Mesenteric fat pad (tissue), 1 donor: ENCODE measurements at regions not wholly inside any gene's neighbourhood (a gene's known extent, or its start where the extent isn't known, plus 50 kb on each side); places are given as distances from the start of the nearest gene placed in this dataset.
"Not testable (repeated sequence)": the region's sequence is repeated elsewhere in the genome, so short reads cannot be mapped to it uniquely, and the experiment has no call there.

Source experiments
- DNase-seq: peaks from one replicate; pipeline ENCODE4 v3.0.0-alpha.2; 2020; ENCODE audit warnings: low spot score
- donor health status: DM: yes; HTN: yes; CAD: no.

DNA sequence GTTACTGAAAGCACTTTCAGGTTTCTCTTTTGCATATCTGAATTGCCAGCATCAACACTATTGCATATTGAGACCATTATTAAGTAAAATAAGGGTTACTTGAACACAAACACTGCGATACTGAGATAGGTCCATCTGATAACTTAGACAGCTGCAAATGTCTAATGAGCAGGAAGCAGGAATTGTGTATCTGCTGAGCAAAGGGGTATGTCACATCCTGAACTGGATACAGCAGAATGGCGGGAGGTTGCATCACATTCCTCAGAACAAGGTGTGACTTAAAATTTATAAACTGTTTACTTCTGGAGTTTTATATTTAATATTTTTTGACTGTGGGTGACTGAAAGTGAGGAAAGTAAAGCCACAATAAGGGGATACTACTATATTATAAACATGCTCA is 142.4 kb downstream of the POTEH start:
- DNase-seq: not testable (repeated sequence)

DNA sequence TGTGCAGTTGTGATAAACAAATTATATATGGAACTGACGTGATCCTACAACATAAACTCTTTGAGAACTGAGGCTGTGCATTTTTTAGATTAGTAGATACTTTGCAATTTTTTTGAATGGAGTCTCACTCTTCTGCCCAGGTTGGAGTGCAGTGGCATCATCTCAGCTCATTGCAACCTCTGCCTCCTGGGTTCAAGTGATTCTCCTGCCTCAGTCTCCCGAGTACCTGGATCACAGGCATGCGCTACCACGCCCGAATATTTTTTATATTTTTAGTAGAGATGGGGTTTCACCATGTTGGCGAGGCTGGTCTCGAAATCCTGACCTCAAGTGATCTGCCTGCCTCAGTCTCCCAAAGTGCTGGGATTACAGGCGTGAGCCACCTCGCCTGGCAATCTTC is 145.9 kb downstream of the POTEH start:
- not testable (repeated sequence) for DNase-seq

DNA sequence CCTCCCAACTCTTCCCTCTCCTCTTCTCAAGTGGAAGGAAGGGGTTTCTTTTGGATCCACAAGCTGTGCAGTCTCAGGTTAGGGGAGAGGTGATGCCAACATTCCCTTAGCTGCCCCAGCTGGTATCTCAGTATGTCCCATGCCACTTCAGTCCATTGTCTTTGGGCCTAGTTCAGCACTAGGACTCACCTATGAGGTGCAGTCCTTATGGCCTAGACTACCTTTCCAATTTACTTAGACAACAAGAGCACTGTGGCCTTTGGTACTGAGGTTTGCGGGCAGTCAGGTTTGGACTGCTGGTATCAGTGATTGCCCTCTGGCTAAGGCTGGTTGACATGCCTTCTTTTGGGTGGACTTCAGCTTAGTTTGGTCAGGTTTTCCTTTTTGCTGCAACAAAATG is 159.9 kb downstream of the POTEH start:
- not testable (repeated sequence) for DNase-seq

DNA sequence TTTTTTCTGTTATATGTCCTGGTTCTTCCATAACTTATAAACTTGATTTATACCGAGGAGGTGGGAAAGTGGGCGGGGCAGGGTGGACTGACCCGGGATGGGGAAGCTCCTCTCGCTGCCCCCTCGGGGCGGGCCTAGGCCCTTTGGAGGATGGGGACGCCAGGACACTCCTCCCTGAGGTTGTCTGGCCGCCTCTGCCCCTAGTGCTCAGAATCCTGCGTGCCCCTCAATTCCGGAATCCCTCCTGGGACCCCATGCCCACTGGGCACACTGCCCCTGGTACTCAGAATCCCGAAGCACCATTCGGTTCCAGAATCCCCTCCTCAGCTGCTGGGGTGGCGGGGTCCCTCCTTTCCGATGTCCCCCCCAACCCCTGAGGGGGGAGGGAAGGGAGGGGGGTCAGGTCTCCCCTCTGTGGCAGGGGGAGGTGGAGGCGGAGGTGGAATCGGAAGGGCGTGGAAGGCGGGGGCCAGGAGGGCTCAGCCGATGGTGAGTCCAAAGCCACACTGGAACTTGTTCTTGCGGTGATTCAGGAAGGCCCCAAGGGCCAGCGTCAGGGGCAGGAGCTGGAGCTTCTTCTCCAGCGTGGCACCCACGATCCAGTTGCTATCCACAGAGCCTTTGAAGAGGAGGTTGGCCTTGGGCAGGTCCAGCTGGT is 164.0 kb downstream of the POTEH start:
- peak; percentile 85 for DNase-seq

DNA sequence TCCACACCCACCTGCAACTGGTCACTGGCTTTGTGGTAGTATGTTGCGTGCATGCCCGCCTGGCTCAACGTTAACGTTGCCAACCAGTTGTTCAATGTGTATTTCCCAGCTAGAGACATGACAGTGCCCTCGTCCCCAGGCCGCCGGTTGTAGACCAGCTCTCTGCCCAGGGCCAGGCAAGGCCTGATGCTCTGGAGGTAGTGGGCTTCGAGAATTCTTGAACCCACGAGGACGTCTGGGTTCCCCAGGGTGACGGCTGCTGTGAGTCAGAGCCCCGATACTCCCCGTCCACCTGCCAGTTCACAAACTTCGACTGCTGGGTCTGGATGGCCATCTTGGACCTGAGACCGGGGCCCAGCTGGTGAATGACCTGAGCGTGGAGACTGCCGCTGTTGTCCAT is 164.6 kb downstream of the POTEH start:
- DNase-seq: peak; percentile 92

DNA sequence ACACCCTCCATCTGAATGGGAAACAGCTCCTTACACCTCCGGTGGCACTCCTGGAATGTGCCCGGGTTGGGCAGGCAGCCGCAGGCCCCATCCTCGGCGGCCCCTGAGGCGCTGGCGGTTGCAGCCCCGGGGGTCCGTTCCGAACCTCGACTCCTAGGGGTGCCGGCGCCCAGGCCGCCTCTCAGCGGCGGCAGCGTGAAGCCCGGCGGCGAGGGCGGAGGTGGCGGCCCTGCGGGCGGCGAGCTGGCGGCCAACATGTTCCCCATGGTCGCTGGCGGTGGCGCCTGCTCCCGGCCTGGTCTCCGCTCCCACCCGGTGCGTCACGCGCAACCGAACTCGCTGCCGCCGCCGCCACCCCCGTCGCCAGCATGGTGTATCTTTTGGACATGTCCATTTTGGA is 165.2 kb downstream of the POTEH start:
- DNase-seq: peak; percentile 83

DNA sequence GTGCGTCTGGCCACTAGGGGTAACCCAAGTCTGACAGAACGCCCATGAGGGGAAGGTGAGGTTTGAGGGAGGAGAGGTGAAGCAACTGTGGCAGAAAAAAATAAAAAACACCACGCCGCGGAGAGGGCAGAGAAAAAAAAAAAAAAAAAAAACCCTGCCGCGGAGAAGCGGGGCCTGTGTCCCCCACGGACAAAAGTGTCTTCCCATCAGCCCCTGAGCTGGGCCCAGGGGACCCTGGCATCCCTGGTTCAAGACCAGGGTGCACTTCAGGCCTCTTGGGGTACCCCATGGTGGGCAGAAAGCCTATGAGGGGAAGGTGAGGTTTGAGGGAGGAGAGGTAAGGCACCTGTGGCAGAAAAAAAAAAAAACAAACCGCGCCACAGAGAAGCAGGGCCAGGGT is 191.1 kb downstream of the POTEH start:
- DNase-seq: not testable (repeated sequence)

DNA sequence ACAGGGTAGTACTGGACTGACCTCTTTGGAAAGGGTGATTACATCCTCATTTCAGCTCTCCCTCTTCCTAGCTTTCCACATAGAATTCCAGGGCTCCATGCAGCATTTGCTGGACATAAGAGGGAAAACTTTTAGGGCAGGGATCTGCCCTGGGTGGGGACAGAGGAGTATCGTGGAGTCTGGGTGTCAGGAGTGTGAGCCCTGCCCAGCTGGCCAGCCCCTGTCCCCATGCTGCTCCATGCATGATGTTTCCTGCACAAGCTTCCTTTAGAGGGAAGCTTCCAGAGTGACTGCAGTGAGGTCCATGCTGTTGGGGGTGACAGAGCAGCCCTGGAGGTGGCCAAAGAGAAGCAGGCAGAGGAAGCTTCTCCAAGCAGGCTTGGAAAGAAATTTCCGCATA is 214.5 kb downstream of the POTEH start:
- not testable (repeated sequence) for DNase-seq

DNA sequence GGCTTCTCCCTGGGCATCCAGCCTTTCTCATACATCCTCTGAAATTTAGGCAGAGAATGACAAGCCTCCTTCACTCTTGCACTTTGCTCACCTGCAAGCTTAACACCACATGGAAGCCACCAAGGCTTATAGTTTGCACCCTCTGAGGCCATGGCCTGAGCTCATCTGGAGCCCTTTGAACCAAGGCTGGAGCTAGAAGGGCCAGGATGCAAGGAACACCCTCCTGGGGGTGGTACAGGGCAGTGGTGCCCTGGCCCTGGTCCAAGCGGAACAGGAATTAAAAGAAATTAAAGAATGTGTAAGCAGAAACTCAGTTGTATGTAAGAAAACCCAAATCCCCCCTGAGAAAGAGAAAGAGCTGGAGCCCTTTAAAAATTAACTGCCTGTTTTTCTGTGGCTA is 221.9 kb downstream of the POTEH start:
- DNase-seq: not testable (repeated sequence)

DNA sequence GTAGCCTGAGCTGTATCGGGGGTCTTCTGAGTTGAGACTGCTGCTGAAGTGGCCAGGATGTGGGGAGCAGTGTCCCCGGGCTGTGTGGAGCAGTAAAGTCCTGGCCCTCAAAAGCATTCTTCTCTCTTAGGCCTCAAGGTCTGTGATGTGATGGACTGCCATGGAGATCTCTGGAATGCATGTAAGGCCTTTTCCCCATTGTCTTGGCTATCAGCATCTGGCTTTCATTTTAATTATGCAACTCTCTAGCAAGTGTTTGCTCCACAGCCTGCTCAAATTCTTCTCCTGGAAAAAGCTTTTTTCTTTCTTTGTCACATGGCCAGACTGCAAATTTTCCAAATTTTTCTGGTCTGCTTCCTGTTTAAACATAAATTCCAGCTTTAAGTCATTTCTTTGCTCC is 229.3 kb downstream of the POTEH start:
- DNase-seq: not testable (repeated sequence)

DNA sequence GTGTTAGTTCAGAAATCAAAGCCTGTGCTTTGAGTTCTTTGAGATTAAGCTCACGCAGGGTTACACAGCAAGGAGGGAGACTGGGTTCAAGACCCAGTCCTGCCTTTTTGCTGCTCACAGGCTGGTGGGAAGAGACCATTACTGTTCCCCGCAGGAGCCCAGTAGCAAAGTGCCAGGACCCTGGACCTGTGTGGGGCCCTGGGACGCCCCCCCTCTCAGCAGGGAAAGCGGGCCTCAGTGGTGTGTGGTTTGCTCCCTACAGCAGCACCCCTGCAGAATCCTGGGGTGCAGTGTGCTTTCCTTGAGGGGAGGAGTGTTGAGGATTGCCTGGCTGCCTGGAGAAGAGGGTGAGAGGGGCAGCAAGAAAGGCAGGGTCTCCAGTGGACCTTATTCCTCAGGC is 231.1 kb downstream of the POTEH start:
- not testable (repeated sequence) for DNase-seq

DNA sequence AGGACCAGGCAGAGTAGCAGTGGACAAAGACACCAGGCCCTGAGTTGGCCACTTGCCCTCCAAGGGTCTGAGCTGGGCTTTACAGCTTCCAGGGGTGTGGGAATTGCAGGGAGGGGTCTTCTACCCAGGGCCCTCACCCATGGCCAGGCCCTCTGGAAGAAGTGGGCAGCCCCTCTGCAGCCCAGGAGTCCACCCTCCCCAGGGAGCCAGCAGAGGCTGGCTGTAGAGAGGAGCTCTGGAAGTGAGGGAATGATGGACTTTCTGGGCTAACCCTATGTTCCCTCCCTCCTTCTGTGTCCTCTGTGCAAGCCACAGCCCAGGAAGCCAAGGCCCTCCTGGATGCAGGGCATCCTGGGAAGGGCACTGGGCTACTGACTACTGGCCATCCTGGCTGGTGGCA is 232.3 kb downstream of the POTEH start:
- not testable (repeated sequence) for DNase-seq

DNA sequence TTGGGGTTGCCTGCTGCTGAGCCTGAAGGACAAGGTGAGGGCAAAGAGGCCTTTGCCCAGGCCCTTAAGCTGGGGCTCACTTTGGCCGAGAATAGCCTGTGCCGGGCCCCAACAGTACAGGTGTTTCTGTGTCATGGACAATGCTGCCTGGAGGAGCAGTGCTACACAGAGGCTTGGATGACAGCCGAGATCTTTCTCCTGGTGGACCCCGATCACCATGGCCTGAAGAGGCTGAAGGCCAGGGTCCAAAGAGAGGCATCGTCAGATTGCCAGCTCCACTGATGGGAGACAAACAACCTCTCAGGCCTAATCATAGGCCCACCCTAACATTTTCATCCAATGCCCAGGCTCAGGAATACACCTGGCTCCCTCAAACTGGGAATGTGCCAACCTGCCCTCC is 232.8 kb downstream of the POTEH start:
- DNase-seq: not testable (repeated sequence)

DNA sequence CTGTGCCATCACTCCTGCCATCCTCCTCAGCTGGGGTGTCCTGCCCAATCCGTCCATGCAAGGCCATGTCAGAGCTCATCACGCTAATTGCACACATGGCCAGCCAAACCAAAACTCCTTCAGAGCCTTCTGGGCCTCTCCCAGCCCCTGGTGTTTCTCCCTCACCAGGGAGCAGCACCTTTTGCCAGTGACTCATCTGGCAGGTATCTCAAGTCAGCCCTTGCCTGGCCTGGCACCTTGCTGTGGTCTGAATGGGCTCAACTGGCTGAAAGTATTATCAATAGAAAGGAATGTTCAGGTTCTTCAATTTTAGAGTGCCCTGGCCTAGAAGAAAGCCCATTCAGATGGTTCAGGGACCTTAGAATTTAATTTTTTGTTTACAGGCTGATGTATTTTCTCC is 235.0 kb downstream of the POTEH start:
- DNase-seq: not testable (repeated sequence)

DNA sequence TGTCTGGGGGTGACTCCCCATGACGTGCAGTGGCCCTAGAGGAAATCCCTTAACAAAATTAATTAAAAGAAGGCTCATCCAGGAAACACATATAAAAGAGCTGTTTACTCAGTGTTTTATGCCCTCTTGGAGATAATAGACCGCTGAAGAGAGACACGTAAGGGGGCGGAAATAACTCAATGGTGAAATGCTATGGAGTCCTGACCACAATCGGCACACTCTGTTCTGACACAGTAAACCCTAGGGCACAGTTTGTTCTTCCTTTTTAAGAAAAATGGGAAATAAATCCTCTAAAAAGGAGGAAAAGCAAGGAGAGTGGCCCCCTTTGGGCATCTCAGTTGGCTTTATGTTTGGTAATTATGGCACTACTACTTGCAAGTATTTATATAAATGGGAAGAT is 237.3 kb downstream of the POTEH start:
- DNase-seq: not testable (repeated sequence)
